ENCODE measurements at regions not wholly inside any gene's neighbourhood (a gene's known extent, or its start where the extent isn't known, plus 50 kb on each side); places are given as distances from the start of the nearest gene placed in this dataset.

GRCh38 chr17:5877948-5878347, 192.2 kb upstream of the WSCD1 start:
- no peaks in the 10 kb centered on the region for H3K27me3 ChIP-seq
- no peak overlapping the region for H3K4me3 ChIP-seq
- no peak overlapping the region for H3K27ac ChIP-seq
- TF ChIP-seq CTCF (IDR thresholded peaks at IDR 0.05): no peak
- H3K9me3 ChIP-seq: no peaks in the 10 kb centered on the region
- H3K4me1 ChIP-seq: no peaks in the 10 kb centered on the region
- no peaks in the 10 kb centered on the region for H3K36me3 ChIP-seq
- DNase-seq (ENCODE audit: low spot score): no peak

GRCh38 chr17:5881849-5882248, 188.3 kb upstream of the WSCD1 start:
- Histone ChIP-seq H3K27ac (no peak overlapping the region), H3K9me3 (no peaks in the 10 kb centered on the region), H3K4me3 (no peak overlapping the region), H3K36me3 (no peaks in the 10 kb centered on the region), H3K27me3 (no peaks in the 10 kb centered on the region), H3K4me1 (no peaks in the 10 kb centered on the region)
- no peak for DNase-seq (ENCODE audit: low spot score)
- TF ChIP-seq CTCF (IDR thresholded peaks at IDR 0.05): no peak

- TF ChIP-seq CTCF (IDR thresholded peaks at IDR 0.05): no peak
- no peaks in the 10 kb centered on the region for H3K36me3 ChIP-seq
- no peaks in the 10 kb centered on the region for H3K9me3 ChIP-seq
- no peaks in the 10 kb centered on the region for H3K4me1 ChIP-seq
- DNase-seq (ENCODE audit: low spot score): no peak
- no peaks in the 10 kb centered on the region for H3K27me3 ChIP-seq
- no peak overlapping the region for H3K4me3 ChIP-seq
- H3K27ac ChIP-seq: no peak overlapping the region
Observed at GRCh38 chr17:5883775-5884665, 186.2 kb upstream of the WSCD1 start.

- Histone ChIP-seq H3K27ac (no peak overlapping the region), H3K4me1 (no peaks in the 10 kb centered on the region), H3K9me3 (peaks cover 0 to 4% of the 10 kb centered on the region in 2 donors), H3K4me3 (no peak overlapping the region), H3K27me3 (no peaks in the 10 kb centered on the region), H3K36me3 (no peaks in the 10 kb centered on the region)
- DNase-seq (ENCODE audit: low spot score): no peak
- no peak for TF ChIP-seq CTCF (IDR thresholded peaks at IDR 0.05)
Observed at GRCh38 chr17:5885336-5885735, 184.8 kb upstream of the WSCD1 start.

- no peaks in the 10 kb centered on the region for H3K36me3 ChIP-seq
Observed at GRCh38 chr17:5888811-5889210, 181.4 kb upstream of the WSCD1 start.

More at GRCh38 chr17:5888811-5889210, 181.4 kb upstream of the WSCD1 start:
- no peak for DNase-seq (ENCODE audit: low spot score)
- Histone ChIP-seq H3K9me3 (peaks cover 0 to 4% of the 10 kb centered on the region in 2 donors), H3K4me1 (no peaks in the 10 kb centered on the region), H3K4me3 (no peak overlapping the region), H3K27ac (no peak overlapping the region), H3K27me3 (no peaks in the 10 kb centered on the region)
- TF ChIP-seq CTCF (IDR thresholded peaks at IDR 0.05): no peak

All from right atrium auricular region (tissue), 2 donors.